NOMO-1 (cell line): ENCODE measurements at regions not wholly inside any gene's neighbourhood (a gene's known extent, or its start where the extent isn't known, plus 50 kb on each side); places are given as distances from the start of the nearest gene placed in this dataset.

ENCODE experiments used
- DNase-seq, 2 experiments: peaks; one replicate each; lab custom pipeline; 2025; ENCODE audit not compliant: unreplicated experiment in 2 of 2; lab: John Stamatoyannopoulos, UW

DNA sequence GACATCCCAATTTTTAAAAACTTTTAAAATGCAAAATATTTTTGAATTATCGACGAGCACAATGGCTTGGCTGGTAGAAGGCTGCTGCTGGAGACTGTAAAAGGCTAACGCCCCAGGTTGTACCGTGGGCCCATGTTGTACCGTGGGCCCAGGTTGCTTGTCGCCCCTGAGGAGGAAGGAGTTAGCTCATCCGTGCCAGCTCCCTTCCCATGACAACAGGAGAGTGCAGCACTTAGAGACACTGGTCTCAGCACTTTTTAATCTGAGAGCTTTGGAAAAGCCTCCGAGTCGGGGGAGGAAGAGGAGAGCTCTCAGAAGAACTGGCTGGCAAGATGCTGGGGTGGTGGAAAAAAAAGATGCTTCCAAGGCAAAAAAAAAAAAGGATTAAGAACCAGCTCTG is 50.3 kb upstream of the CACNA1A start:
- no peak for DNase-seq
